ENCODE measurements at regions not wholly inside any gene's neighbourhood (a gene's known extent, or its start where the extent isn't known, plus 50 kb on each side); places are given as distances from the start of the nearest gene placed in this dataset.

DNA sequence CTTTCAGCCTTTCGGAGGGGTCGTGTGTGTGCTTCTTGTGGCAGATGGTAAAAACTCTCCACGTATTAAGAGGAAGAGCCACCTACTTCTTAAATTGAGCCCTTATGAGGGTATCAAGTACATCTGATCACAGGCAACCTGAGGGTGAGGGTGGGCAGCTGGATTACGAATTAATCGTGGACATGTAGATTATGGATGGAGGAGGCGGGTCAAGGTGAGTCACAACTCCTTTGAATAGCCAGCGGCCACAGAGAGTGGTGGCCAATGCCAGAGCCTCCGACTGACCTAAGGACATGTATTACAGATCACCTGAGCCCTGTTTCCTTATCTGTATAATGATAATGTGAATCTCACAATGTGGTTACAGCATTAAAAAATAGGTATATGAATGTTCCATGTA is 1083.9 kb downstream of the SORCS3 start (continued):
- no peak for TF ChIP-seq BHLHE40 (IDR thresholded peaks at IDR 0.05; ENCODE audit: low read depth, low read length)
- no peak for TF ChIP-seq HOXA7 (CRISPR knock-in tag; IDR thresholded peaks at IDR 0.05)
- no peak for TF ChIP-seq RNF2 (IDR thresholded peaks at IDR 0.05; ENCODE audit: borderline replicate concordance, low read depth)
- TF ChIP-seq ELK1 (IDR thresholded peaks at IDR 0.05; ENCODE audit: low read depth, low read length): no peak
- no peak for TF ChIP-seq ZFP36 (IDR thresholded peaks at IDR 0.05; ENCODE audit: borderline replicate concordance, partially characterized antibody)
- no peak for TF ChIP-seq JUNB (IDR thresholded peaks at IDR 0.05)
- no peak for TF ChIP-seq EHF (CRISPR knock-in tag; IDR thresholded peaks at IDR 0.05)
- TF ChIP-seq ZNF302 (CRISPR knock-in tag; IDR thresholded peaks at IDR 0.05): no peak

GRCh38 chr10:105718207-105718995 is 1077.3 kb downstream of the SORCS3 start:
- H3K4me3 ChIP-seq: no peak overlapping the region
- ChIA-PET CTCF (no interaction called here), POLR2A (no interaction called here)
- H3K4me1 ChIP-seq: no peaks in the 10 kb centered on the region
- FAIRE-seq: no peak
- no peak overlapping the region for H3K27ac ChIP-seq
- whole genome bisulfite sequencing (ENCODE audit: missing lambda C conversion rate): 2% methylated on average over 3 of the region's 3 CpGs
- ATAC-seq: no peak
- TF ChIP-seq GATA3 (IDR thresholded peaks at IDR 0.05; ENCODE audit: borderline replicate concordance) (no peak), E2F6 (IDR thresholded peaks at IDR 0.05; ENCODE audit: borderline replicate concordance, low read depth) (no peak), CHD4 (IDR thresholded peaks at IDR 0.05; ENCODE audit: borderline replicate concordance) (no peak), CEBPB (IDR thresholded peaks at IDR 0.05) (no peak), ZFP36 (IDR thresholded peaks at IDR 0.05; ENCODE audit: borderline replicate concordance, partially characterized antibody) (no peak), RCOR1 (IDR thresholded peaks at IDR 0.05; ENCODE audit: low read depth, low read length) (no peak)
- DNase-seq (ENCODE audit: low read depth in 1 of 2, low spot score in 1 of 2): no peak
- H3K9me3 ChIP-seq: no peaks in the 10 kb centered on the region
- no peak overlapping the region for H3K4me2 ChIP-seq

DNA sequence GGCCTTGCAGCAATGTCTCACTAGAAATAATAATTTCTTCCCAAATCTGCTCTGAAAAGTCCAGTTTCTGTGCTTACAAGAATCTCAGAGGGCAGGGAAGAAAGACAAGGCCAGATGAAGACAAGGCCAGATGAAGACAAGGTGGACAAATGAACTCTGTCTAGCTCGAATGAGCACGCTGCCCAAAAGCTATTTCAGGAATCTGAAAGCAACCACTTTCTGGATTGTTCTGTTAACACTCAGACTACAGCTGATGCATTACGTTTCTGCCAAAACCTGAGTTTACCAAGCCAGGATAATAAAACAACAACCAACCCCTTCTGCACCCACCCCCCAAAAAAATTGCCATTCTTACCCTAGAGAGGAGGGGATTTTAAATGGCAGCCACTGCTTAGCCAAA is 1073.6 kb downstream of the SORCS3 start:
- WGBS (ENCODE audit: missing lambda C conversion rate): 1% methylated on average over 3 of the region's 3 CpGs
- FAIRE-seq: no peak

More for the DNA sequence above, 1073.6 kb downstream of the SORCS3 start:
- Histone ChIP-seq H3K4me3 (no peak overlapping the region), H3K4me2 (no peak overlapping the region), H3K4me1 (no peaks in the 10 kb centered on the region), H3K9me3 (no peaks in the 10 kb centered on the region), H3K27ac (no peak overlapping the region)
- ChIA-PET CTCF (no interaction called here), POLR2A (no interaction called here)
- TF ChIP-seq HES2 (IDR thresholded peaks at IDR 0.05): no peak
- no peak for TF ChIP-seq CHD2 (IDR thresholded peaks at IDR 0.05; ENCODE audit: low read length, partially characterized antibody)
- TF ChIP-seq RFX5 (IDR thresholded peaks at IDR 0.05): no peak
- TF ChIP-seq PBX3 (IDR thresholded peaks at IDR 0.05): no peak
- no peak for TF ChIP-seq RARB (CRISPR knock-in tag; IDR thresholded peaks at IDR 0.05)
- TF ChIP-seq EHF (CRISPR knock-in tag; IDR thresholded peaks at IDR 0.05): no peak
- no peak for TF ChIP-seq KDM1A (IDR thresholded peaks at IDR 0.05; ENCODE audit: low read depth)
- TF ChIP-seq USF2 (IDR thresholded peaks at IDR 0.05): no peak
- no peak for TF ChIP-seq NFE2L2 (conservative IDR thresholded peaks at IDR 0.05; ENCODE audit: low read length)
- TF ChIP-seq MAZ (IDR thresholded peaks at IDR 0.05; ENCODE audit: borderline replicate concordance, low read depth, low read length): no peak
- DNase-seq (ENCODE audit: low read depth in 1 of 2, low spot score in 1 of 2) (no peak), ATAC-seq (no peak)
